ENCODE measurements at regions not wholly inside any gene's neighbourhood (a gene's known extent, or its start where the extent isn't known, plus 50 kb on each side); places are given as distances from the start of the nearest gene placed in this dataset.

DNA sequence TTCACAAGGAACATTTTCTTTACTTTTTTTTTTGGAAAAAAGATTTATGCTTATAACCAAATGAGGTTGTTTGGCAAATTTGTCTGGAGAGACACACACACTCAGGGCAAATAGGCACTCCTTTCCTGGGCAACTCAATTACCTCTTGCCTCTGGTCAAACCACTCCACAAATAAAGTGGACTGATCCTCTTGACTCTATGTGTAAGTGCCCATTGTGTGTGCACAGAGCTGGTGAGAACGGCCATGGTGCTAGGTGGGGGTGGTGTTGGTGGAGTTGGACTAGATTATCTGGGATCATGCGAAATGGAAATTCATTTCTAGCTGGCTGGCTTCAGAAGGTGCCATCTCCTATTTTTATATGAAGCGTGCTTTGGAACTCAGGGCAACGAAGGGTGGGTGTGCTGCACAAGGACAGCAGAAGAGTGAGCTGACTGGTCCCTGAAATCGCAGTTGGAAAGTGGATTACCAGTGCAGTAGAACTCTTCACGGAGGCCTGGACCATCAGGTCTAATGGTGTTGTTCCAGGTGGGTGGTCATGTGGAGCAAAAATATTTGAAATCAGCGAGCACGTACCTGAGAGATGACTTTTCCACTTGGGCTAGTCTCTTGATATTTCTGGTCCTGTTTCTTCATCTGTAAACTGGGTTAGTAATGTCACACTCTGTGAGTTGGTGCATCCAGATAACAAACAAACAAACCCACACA, 149.9 kb downstream of the RPIA start:
- TF ChIP-seq CTCF (IDR thresholded peaks at IDR 0.05; ENCODE audit: insufficient read depth, low read length), result no peak
- no peak for TF ChIP-seq GABPA (IDR thresholded peaks at IDR 0.05; ENCODE audit: low read depth)
- no peak for TF ChIP-seq REST (IDR thresholded peaks at IDR 0.05; ENCODE audit: insufficient replicate concordance, low read depth)
- no peak for TF ChIP-seq POLR2AphosphoS5 (IDR thresholded peaks at IDR 0.05; ENCODE audit: low read depth)

All from HL-60 (cell line).